GM18502 (cell line): ENCODE measurements at regions not wholly inside any gene's neighbourhood (a gene's known extent, or its start where the extent isn't known, plus 50 kb on each side); places are given as distances from the start of the nearest gene placed in this dataset.

ENCODE experiments used
- ATAC-seq: cut with Tn5 transposase; IDR thresholded peaks from one replicate; pipeline ENCODE4 v1.9.1; 2021; ENCODE audit warnings: mild to moderate bottlenecking; ENCODE audit not compliant: unreplicated experiment, poor library complexity

DNA sequence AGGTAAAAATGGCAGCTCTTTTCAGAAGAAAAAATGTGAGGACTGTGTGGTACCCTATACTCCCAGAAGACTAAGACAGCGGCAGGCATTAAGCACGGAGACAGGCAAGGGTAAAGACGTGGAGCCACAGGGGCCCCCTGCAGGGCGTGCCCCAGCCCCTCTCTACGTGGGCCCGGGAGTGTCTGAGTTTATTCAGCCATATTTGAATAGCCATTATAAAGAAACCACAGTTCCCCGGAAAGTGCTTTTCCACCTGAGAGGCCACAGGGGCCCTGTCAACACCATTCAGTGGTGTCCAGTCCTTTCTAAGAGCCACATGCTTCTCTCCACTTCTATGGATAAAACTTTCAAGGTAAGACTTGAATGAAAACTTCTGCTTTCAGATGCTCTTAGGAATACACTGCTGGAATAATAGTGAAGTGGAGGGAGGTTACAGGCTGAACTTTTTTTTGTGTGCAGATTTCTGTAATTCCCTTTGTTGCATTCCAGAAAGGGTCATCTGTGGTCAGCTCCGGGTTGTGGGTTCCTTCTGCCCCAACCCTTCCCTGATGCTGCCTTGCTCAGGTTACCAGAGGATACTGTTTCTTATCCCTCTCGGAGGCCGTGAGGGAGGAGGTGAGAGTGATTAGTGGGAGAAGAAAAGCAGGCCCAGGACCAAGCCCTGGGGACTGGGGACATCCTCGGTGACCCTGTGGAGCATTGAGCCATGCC, 58.4 kb downstream of the SLC25A47 start:
- no peak for ATAC-seq

DNA sequence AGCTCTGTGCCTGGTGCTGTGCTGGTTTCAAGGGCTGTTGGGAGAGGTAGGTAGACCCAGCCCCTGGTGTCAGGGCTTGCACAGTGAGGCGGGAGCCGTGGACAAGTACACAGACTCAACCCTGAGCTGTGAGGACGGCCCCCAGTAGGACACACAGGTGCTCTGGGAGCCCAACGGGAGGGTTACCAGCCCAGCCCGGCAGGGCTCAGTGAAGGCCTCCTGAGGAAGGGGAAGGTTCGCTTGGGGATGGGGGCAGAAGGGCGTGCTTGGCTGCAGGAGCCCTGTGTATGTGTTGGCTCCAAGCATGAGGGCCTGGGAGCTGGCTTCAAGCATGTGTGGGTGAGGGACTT, 58.9 kb downstream of the SLC25A47 start:
- ATAC-seq, result no peak

DNA sequence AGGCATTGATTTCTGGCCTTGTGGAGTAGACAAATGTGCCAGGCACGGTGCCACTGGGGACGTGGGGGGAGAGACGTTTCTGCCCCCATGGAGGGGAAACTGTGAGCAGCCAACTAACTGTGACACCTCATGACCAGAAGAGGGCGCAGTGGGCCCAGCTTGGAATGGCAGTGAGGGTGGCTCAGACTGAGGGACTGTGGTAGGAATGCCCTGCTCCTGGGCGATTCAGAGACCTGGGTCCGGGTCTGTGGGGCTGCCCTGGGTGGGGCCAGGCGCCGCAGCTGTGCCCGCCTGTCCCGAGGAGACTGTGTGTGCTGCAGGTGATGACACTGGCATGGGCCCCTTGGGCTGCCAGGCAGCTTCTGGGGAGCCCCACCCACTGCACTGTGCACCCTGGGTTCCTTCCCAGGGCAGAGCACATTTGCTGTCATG, 60.6 kb downstream of the SLC25A47 start:
- no peak for ATAC-seq

DNA sequence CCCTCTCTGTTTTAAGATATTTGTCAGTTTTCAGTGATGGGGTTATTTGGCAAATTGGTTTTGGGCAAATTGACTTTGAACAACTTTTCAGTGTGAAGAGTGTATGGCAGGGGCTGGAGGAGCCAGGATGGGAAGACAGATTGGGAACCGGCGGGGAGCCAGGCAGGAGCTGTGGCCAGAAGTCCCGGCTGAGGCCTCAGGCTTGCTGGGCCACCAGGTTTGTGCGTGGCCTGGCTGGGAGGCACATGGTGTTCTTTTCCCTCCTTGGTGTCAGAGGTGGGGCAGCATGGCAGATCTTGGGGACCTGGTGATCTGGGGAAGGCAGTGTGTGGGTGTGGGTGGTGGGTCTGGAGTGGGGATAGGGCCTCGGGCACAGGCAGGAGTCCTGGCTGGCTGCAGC, 61.1 kb downstream of the SLC25A47 start:
- ATAC-seq, result no peak

DNA sequence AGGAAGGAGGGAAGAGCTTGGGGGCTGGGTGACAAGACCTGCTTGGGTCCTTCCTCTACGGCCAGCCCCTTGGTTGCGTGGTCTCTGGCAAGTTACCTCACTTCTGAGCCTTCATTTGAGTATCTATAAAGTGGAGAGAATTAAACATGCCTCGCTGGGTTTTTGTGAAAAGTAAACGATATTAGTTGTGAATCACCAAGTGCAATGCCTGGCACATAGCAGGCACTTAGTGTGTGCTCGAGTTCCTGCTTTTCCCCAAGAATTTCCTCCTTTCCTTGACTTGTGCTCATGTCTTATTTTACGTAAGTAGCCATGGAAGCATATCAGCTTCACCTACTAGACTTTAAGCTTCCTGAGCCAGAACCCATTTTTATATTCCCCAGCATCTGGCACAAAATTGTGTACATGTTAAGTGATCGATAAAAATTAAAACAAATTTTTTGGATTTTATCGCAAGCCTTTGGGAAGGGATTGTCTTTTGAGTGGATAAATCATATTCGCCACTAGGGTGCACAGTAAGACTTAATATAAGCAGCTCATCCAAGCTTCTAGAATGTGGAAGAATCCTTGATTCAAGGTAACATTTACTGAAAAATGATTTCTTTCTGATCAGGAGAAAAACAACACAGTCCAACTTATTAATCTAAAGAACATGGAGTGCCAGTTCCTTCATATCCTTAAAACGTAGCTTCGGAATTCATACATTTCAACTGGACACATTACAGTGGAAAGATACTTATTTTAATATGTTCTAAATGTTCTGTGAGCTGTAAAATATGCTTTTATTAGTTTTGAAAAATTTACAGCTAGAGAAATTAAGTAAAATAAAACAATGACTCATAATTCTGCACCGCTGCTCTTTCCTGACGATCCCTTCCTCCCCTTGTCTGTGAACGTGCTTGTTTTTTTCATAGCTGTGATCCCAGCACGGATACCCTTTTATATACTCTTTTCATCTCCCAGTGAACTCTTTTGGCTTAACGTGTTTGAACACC, 62.0 kb downstream of the SLC25A47 start:
- ATAC-seq, result no peak

DNA sequence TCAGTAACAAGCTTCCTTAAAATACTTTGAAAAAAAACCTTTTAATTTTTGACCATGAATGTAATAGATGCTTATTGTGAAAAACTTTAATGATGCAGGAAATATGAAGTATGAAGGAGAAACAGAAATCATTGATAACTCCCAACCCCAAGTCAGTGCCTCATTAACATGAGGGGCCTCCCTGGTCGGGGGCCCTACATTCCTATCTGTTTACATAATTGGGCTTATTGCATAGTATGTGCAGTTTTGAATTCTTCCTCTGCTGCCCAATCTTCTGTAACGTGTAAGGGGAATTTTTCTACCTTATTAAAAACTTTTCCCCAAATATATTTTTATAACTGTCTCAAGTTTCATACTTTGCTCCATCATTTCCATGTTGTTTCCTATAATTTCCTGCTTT, 63.0 kb downstream of the SLC25A47 start:
- no peak for ATAC-seq

DNA sequence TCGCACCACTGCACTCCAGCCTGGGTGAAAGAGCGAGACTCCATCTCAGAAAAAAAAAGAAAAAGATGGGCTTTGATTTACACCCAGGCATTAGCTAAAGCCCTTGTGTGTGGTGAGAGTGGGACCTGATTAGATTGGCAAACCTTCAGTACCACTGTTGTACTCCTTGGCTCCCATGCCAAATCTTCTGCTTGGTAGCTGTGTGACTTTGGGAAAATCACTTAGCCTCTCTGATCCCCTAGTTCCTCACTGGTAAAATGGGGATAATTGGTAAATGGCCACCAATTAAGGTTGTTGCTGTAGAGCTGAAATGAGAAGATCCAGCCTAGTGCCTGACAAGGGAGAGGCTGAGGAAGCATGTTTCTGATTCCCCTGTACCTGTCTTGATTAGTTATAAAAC, 63.7 kb downstream of the SLC25A47 start:
- no peak for ATAC-seq

DNA sequence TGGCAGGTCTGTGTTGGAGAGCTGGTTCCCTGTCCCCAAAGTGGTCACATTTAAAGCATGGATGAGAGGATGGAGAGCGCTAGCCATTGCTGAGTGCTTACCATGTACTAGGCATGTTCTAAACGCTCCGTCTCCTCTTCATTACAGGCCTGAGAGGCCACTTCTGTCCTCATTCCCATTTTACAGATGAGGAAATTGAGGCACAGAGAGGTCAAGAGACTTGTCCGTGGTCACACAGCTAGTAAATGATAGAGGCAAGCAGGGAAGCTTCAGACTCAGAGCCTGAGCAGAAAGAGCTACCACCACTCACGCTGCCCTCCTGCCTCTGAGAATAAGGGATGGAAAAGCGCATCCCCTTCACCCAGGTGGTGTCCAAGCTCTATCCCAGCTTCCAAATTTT, 64.3 kb downstream of the SLC25A47 start:
- no peak for ATAC-seq

- no peak for ATAC-seq
Observed at GRCh38 chr14:100388103-100389054, 65.2 kb downstream of the SLC25A47 start.

- no peak for ATAC-seq
Observed at GRCh38 chr14:100389497-100390104, 66.5 kb downstream of the SLC25A47 start.

DNA sequence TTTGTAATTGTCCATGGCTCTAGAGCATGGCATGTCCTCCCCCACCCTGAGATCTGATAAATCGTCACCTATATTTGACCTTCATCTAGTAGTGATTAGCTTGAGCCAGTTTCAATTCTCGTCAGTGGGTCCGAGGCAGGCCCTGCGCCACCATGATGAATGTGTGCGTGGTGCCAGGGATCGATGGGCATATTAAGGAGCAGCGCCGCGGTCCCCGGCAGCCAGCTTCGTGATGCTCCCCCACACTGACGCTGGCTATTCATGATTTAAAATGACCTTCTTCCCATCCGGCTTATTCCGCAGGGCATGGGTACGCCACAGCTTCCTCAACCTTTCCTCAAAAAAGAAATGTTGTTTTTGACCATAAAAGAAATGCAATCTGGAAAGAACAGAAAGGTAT, 68.0 kb downstream of the SLC25A47 start:
- ATAC-seq, result no peak

GRCh38 chr14:100391724-100392123, 68.6 kb downstream of the SLC25A47 start:
- no peak for ATAC-seq

- no peak for ATAC-seq
Observed at GRCh38 chr14:100392356-100392755, 69.2 kb downstream of the SLC25A47 start.

DNA sequence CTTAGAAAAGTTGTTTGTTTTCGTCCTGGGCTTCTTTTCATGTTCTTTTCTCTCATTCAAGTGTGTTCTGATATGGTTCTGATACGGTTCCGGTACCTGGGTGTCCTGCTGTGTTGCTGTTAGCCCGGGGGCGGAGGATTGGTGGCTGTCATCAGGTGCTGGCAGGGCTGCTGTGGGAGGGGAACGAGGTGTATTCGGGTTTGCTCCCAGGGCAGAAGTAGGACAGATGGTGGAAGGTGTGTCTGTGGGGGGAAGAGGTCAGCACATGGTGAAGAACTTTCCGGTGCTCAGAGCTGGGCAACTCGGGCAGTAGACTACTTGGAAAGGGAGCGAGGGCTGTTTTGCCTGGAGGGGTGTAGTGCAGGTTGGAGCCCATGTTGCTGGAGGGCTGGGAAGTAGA, 70.2 kb downstream of the SLC25A47 start:
- ATAC-seq, result no peak

DNA sequence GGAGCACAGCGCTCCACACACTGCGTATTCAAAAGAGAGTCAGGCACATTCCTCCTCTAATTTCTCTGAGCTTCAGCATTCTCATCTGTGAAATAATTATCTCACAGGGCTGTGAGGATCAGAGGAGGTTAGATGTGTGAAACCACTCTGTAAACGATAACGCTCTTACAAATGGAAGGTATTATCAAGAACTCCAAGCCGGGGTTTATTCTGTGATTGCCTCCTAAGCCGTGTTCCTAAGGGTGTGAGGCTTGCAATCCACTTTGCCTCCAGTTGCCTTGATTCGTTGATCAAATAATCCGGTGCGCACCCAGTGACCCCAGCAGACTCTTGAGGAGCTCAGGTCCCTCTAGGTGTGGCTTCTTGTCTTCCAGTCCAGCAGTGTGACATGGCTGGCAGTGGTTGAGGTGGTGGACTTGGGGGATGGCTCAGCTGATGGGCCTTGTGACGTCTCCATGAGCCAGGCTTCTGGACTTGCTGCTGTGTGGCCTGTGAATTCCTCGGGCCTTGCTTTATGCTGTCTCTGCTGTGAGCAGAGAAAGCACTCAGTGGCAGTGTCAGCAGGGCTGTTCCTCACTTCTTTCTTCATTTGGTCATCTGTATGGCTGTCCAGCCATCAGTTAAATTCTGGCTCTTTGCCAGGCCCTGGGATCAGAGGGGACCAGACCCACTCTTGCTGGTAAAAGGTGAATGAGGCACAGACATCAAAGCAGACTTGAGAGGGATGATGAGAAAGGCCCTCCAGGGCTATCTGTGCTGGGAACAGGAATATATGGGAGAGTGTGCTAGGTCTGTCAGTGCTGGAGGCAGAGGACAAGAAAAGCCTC, 71.0 kb downstream of the SLC25A47 start:
- ATAC-seq, result no peak

DNA sequence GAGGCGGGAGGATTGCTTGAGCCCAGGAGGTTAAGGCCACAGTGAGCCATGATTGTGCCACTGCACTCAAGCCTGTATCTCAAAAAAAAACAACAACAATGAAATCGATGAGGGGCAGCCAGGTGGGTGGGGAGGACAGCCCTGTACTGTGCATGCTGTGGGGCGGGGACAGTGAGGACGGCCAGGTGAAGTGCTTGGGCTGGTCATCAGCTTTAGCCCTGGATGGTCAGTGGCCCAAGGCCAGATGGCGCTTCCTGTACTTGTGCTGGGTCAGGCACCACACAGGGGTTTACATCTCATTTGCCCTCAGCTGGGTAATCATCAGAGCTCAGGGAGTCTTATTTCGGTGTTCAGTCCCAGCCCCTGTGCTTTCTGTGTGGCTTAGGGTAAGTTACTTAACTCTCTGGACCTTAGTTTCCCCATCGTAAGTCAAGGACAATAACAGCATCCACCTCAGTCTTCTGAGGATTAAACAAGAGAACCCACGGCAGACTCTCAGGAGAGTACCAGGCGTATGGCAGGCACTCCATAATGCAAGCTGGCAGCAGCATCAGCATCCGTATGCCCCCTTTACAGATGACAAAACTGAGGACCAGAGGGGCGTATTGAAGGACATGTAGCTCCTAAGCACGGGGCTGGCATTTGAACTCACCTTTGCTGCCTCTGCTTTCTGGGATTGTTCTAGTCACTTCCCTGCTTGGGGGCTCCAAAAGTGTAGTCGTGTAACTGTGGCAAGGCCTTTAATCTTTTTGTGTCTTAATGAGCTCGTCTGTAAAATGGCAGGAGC, 71.9 kb downstream of the SLC25A47 start:
- no peak for ATAC-seq

- no peak for ATAC-seq
Observed at GRCh38 chr14:100396266-100396795, 73.2 kb downstream of the SLC25A47 start.

DNA sequence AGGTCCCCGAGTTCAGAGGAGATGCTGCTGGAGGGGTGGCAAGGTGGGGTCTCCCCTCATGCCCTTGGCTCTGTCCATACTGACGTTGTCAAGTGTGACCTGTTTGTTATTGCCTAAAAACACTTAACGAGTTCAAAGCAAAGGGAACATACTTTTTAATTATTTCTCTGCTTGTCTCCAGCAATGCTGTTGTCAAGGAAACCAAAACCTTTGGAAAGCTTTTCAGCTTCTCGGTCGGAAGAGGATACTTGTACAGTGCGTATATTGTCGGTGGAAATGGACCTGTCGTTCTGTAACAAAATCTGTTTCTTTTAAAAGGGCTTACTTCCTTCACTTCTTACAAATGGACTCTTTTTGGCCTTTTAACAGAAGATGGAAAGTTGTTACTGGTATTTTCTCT, 73.9 kb downstream of the SLC25A47 start:
- ATAC-seq, result no peak
